Endothelial cell of umbilical vein (primary cell): ENCODE measurements at regions not wholly inside any gene's neighbourhood (a gene's known extent, or its start where the extent isn't known, plus 50 kb on each side); places are given as distances from the start of the nearest gene placed in this dataset.

ENCODE experiments used
- BruUV-seq: library from RNA; stranded (reverse); fragments of 400-500 nt; replicated peaks from 2 replicates; lab custom pipeline; 2021; lab: Mats Ljungman, UMichigan
- CTCF ChIA-PET: fragments of 300-600, 350-600 bp; sonication (Branson Sonifier 250); formaldehyde crosslinking; loops from one replicate; lab custom pipeline; 2021; ENCODE audit warnings: antibody characterized with exemption, inconsistent platforms; lab: Charles Lee
- POLR2A ChIA-PET: fragments of 300-600, 350-600 bp; sonication (Branson Sonifier 250); formaldehyde crosslinking; loops from one replicate; lab custom pipeline; 2021; ENCODE audit warnings: antibody characterized with exemption, inconsistent platforms; lab: Charles Lee
- DNase-seq: peaks from one replicate; pipeline ENCODE4 v3.0.0-alpha.2; 2011; ENCODE audit warnings: low read depth, low spot score
- FAIRE-seq: peaks from 2 replicates; lab custom pipeline; 2011; peaks lifted over from hg19 to GRCh38; lab: Jason Lieb, UNC
- H2AFZ ChIP-seq: 2 replicates; pipeline ENCODE4 v1.6.0; 2012; ENCODE audit warnings: low read depth, low read length, control low read depth, inconsistent platforms
- H3K27ac ChIP-seq: 2 replicates; pipeline ENCODE4 v1.5.1; 2011; ENCODE audit warnings: low read depth, mild to moderate bottlenecking, control low read depth, low read length, moderate library complexity; ENCODE audit not compliant: insufficient read depth
- H3K27me3 ChIP-seq, 2 experiments: 2 replicates each; pipeline versions ENCODE4 v1.6.0 to v1.6.1; 2011; ENCODE audit warnings: low read length in 2 of 2, mixed read lengths in 1 of 2; ENCODE audit not compliant: control insufficient read depth in 2 of 2, insufficient read depth in 2 of 2
- H3K36me3 ChIP-seq, 2 experiments: 2 replicates in 1 of 2; 3 replicates in 1 of 2; pipeline ENCODE4 v1.5.1; 2011; ENCODE audit warnings: low read length in 2 of 2, mild to moderate bottlenecking in 1 of 2, moderate library complexity in 1 of 2; ENCODE audit not compliant: control insufficient read depth in 2 of 2, insufficient read depth in 2 of 2; ENCODE audit errors: extremely low read depth in 1 of 2
- H3K4me1 ChIP-seq: 3 replicates; pipeline ENCODE4 v1.5.1; 2011; ENCODE audit warnings: mild to moderate bottlenecking, low read length; ENCODE audit not compliant: control insufficient read depth, insufficient read depth; ENCODE audit errors: extremely low read depth
- H3K4me2 ChIP-seq: 2 replicates; pipeline ENCODE4 v1.6.1; 2011; ENCODE audit warnings: low read length, control low read depth, mixed read lengths; ENCODE audit not compliant: insufficient read depth
- H3K4me3 ChIP-seq, 3 experiments: fragments of 200-600 bp in 1 of 3; sonication (generic), shearing (Covaris generic) in 1 of 3; replicated peaks in 1 of 3; 2 replicates each; pipeline ENCODE4 v1.5.1; 2011 to 2016; ENCODE audit warnings: control low read depth in 3 of 3, low read length in 3 of 3, mild to moderate bottlenecking in 2 of 3, inconsistent platforms in 1 of 3, low read depth in 1 of 3, moderate library complexity in 1 of 3; ENCODE audit not compliant: insufficient read depth in 1 of 3
- H3K79me2 ChIP-seq: 2 replicates; pipeline ENCODE4 v1.6.0; 2012; ENCODE audit warnings: low read length, inconsistent platforms; ENCODE audit not compliant: control insufficient read depth, insufficient read depth
- H3K9ac ChIP-seq: replicated peaks from 2 replicates; pipeline ENCODE3; 2011; ENCODE audit warnings: low read length, control low read depth; ENCODE audit not compliant: insufficient read depth; ENCODE audit errors: extremely low read depth
- H3K9me1 ChIP-seq: replicated peaks from 3 replicates; pipeline ENCODE4 v1.6.0; 2011; ENCODE audit warnings: mild to moderate bottlenecking, low read length; ENCODE audit not compliant: control insufficient read depth, insufficient read depth; ENCODE audit errors: extremely low read depth
- H3K9me3 ChIP-seq: replicated peaks from 2 replicates; pipeline ENCODE4 v1.5.1; 2012; ENCODE audit warnings: low read length, inconsistent platforms; ENCODE audit not compliant: control insufficient read depth, insufficient read depth
- H4K20me1 ChIP-seq: replicated peaks from 2 replicates; pipeline ENCODE3; 2011; ENCODE audit warnings: mild to moderate bottlenecking, low read length; ENCODE audit not compliant: control insufficient read depth, insufficient read depth; ENCODE audit errors: extremely low read depth
- EZH2 ChIP-seq: IDR thresholded peaks from 2 replicates; pipeline ENCODE4 v1.6.1; 2012; ENCODE audit warnings: borderline replicate concordance, low read depth, mild to moderate bottlenecking, moderate library complexity, low read length, inconsistent platforms; ENCODE audit not compliant: severe bottlenecking
- FOS ChIP-seq: IDR thresholded peaks from 2 replicates; pipeline ENCODE4 v1.6.1; 2011; ENCODE audit warnings: mild to moderate bottlenecking, low read length, moderate library complexity, borderline replicate concordance; ENCODE audit not compliant: insufficient read depth
- GATA2 ChIP-seq: IDR thresholded peaks from 2 replicates; pipeline ENCODE4 v1.7.0; 2011; ENCODE audit warnings: low read depth, mild to moderate bottlenecking, moderate library complexity, mixed read lengths, low read length; ENCODE audit not compliant: insufficient read length, insufficient read depth
- JUN ChIP-seq: IDR thresholded peaks from 2 replicates; pipeline ENCODE4 v1.6.1; 2011; ENCODE audit warnings: borderline replicate concordance, low read depth; ENCODE audit not compliant: insufficient read length, insufficient read depth
- MYC ChIP-seq: IDR thresholded peaks from one replicate; pipeline ENCODE4 v1.6.1; 2011; ENCODE audit warnings: mild to moderate bottlenecking, low read depth, low read length
- POLR2A ChIP-seq: IDR thresholded peaks from 2 replicates; pipeline ENCODE4 v1.6.1; 2012; ENCODE audit warnings: low read depth, mild to moderate bottlenecking, control low read depth, low read length
- POLR2AphosphoS5 ChIP-seq: IDR thresholded peaks from 2 replicates; pipeline ENCODE4 v1.6.1; 2012; ENCODE audit warnings: low read depth, mild to moderate bottlenecking, control low read depth, low read length, moderate library complexity; ENCODE audit not compliant: insufficient read depth
- dilution Hi-C: fragments of 300-500 bp; cut with MboI; formaldehyde crosslinking; loops from one replicate; pipeline ENCODE4 v1.15.0; 2019; ENCODE audit warnings: low sequenced_read_pairs; ENCODE audit not compliant: extremely low pct_ligation_motif_present
- intact Hi-C: fragments of 100-400 bp; cut with micrococcal nuclease; formaldehyde crosslinking; loops from one replicate; pipeline ENCODE4 v1.10.0; 2022
- TF ChIP-seq, protein P1 (sequence below), 2 donors: IDR thresholded peaks; 1 replicate in 1 of 2; 2 replicates in 1 of 2; pipeline ENCODE4 v1.5.1; 2011; ENCODE audit warnings: low read length in 2 of 2, mild to moderate bottlenecking in 2 of 2, moderate library complexity in 2 of 2, control low read depth in 1 of 2, inconsistent platforms in 1 of 2, low read depth in 1 of 2; ENCODE audit not compliant: insufficient read depth in 1 of 2; ENCODE audit errors: extremely low read depth in 1 of 2
- TF ChIP-seq, protein P2 (sequence below): IDR thresholded peaks from 2 replicates; pipeline ENCODE4 v1.6.1; 2011; ENCODE audit not compliant: insufficient read depth, insufficient read length

DNA sequence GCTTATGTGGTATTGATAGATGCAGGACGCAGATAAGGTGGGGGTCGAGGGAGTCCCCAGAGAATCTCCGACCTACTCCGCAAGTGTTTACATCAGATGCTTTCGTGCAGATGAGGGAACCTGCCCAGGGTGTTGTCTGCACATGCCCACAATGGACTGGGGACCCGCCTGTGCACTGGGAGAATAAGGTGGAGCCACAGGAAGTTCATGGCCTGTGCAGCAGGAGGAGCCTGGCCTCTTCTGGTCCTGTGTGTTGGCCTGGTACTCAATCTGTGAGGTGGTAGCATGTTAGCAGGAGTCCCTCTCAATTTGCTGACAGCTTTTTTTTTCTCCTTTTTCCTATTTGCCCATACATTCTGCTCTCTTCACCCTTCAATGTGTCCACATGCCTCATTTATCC lies 54.1 kb upstream of the AKR1C1 start:
- CTCF ChIA-PET: no interaction called here

More for the DNA sequence above, 54.1 kb upstream of the AKR1C1 start:
- Histone ChIP-seq H2AFZ (no peak overlapping the region), H3K36me3 (no peaks in the 10 kb centered on the region), H4K20me1 (no peaks in the 10 kb centered on the region), H3K4me1 (no peaks in the 10 kb centered on the region), H3K9me3 (no peaks in the 10 kb centered on the region), H3K9ac (no peak overlapping the region), H3K4me2 (no peak overlapping the region), H3K79me2 (no peaks in the 10 kb centered on the region), H3K9me1 (no peaks in the 10 kb centered on the region), H3K27ac (no peak overlapping the region), H3K4me3 (no peak overlapping the region), H3K27me3 (no peaks in the 10 kb centered on the region)
- no peak for FAIRE-seq
- dilution Hi-C loops: no loop called here
- POLR2A ChIA-PET: no interaction called here
- intact Hi-C loops: no loop called here
- BruUV-seq: no TSS peak
- no peak for DNase-seq
- TF ChIP-seq FOS (no peak), GATA2 (no peak), POLR2A (no peak), EZH2 (no peak), JUN (no peak), POLR2AphosphoS5 (no peak), MYC (no peak)
- TF ChIP-seq, protein P1, sequence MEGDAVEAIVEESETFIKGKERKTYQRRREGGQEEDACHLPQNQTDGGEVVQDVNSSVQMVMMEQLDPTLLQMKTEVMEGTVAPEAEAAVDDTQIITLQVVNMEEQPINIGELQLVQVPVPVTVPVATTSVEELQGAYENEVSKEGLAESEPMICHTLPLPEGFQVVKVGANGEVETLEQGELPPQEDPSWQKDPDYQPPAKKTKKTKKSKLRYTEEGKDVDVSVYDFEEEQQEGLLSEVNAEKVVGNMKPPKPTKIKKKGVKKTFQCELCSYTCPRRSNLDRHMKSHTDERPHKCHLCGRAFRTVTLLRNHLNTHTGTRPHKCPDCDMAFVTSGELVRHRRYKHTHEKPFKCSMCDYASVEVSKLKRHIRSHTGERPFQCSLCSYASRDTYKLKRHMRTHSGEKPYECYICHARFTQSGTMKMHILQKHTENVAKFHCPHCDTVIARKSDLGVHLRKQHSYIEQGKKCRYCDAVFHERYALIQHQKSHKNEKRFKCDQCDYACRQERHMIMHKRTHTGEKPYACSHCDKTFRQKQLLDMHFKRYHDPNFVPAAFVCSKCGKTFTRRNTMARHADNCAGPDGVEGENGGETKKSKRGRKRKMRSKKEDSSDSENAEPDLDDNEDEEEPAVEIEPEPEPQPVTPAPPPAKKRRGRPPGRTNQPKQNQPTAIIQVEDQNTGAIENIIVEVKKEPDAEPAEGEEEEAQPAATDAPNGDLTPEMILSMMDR (IDR thresholded peaks at IDR 0.05; ENCODE audit: extremely low read depth in 1 of 2, insufficient read depth in 1 of 2, low read depth in 1 of 2, low read length in 2 of 2): no peak
- TF ChIP-seq, protein P2, sequence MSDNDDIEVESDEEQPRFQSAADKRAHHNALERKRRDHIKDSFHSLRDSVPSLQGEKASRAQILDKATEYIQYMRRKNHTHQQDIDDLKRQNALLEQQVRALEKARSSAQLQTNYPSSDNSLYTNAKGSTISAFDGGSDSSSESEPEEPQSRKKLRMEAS: no peak
